PC-9 (cell line): ENCODE measurements at regions not wholly inside any gene's neighbourhood (a gene's known extent, or its start where the extent isn't known, plus 50 kb on each side); places are given as distances from the start of the nearest gene placed in this dataset.

Experiments
- EZH2 ChIP-seq: fragments of 200-600 bp; sonication (generic); IDR thresholded peaks from 2 replicates; pipeline ENCODE4 v1.8.0; 2017; ENCODE audit warnings: antibody characterized with exemption, low read depth
- TF ChIP-seq, protein P1 (sequence below): fragments of 200-600 bp; sonication (generic); conservative IDR thresholded peaks from 2 replicates; pipeline ENCODE4 v1.6.1; 2017; ENCODE audit warnings: mixed run types, antibody characterized with exemption, mild to moderate bottlenecking, moderate library complexity

DNA sequence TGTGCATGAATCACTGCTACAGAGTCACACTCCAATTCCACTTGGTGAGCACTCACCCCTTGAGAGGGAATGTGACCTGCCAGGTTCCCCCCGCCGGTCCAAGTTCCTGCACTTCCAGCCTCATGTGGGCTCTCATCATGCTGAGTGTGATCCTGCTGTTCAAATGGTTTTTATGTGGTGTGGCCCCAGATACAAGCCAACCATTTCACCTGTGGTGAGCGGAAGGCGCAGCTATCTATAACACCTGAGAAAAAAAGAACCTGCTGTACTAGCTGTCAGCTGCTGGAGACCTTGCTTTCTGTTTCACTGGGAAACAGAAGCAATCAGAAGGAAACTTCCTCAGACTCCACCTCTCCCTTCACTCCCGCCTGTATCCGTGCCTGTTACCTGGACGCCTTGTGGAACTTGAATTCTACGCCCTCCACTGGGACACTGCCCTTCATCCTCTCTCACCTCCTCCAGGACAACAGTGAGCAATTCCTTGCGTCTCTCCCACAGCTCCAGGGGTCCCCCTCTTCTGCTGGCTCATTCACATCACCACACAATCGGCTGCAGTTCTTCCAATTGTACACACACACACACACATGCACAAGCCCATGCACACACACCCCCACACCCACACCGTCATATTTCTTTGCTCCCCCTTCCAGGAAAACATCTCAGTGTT lies 64.4 kb upstream of the RPL11 start:
- TF ChIP-seq, protein P1, sequence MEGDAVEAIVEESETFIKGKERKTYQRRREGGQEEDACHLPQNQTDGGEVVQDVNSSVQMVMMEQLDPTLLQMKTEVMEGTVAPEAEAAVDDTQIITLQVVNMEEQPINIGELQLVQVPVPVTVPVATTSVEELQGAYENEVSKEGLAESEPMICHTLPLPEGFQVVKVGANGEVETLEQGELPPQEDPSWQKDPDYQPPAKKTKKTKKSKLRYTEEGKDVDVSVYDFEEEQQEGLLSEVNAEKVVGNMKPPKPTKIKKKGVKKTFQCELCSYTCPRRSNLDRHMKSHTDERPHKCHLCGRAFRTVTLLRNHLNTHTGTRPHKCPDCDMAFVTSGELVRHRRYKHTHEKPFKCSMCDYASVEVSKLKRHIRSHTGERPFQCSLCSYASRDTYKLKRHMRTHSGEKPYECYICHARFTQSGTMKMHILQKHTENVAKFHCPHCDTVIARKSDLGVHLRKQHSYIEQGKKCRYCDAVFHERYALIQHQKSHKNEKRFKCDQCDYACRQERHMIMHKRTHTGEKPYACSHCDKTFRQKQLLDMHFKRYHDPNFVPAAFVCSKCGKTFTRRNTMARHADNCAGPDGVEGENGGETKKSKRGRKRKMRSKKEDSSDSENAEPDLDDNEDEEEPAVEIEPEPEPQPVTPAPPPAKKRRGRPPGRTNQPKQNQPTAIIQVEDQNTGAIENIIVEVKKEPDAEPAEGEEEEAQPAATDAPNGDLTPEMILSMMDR, result no peak
- TF ChIP-seq EZH2, result no peak
